GM12891 (cell line): ENCODE measurements at regions not wholly inside any gene's neighbourhood (a gene's known extent, or its start where the extent isn't known, plus 50 kb on each side); places are given as distances from the start of the nearest gene placed in this dataset.

Source experiments
- DNase-seq: peaks from one replicate; pipeline ENCODE4 v3.0.0; 2011; ENCODE audit warnings: low spot score; ENCODE audit not compliant: insufficient read length
- FAIRE-seq: peaks from 2 replicates; lab custom pipeline; 2011; peaks lifted over from hg19 to GRCh38; lab: Jason Lieb, UNC
- PAX5 ChIP-seq: IDR thresholded peaks from 2 replicates; pipeline ENCODE4 v1.6.1; 2011; ENCODE audit warnings: low read length, moderate library complexity, mild to moderate bottlenecking; ENCODE audit not compliant: insufficient read depth, severe bottlenecking
- POLR2A ChIP-seq: IDR thresholded peaks from 2 replicates; pipeline ENCODE4 v1.6.1; 2011; ENCODE audit warnings: low read depth, low read length, control low read depth
- POLR2AphosphoS5 ChIP-seq: IDR thresholded peaks from 2 replicates; pipeline ENCODE4 v1.6.1; 2011; ENCODE audit warnings: low read depth, low read length, control low read depth
- POU2F2 ChIP-seq: IDR thresholded peaks from 2 replicates; pipeline ENCODE4 v1.6.1; 2011; ENCODE audit warnings: low read depth, mild to moderate bottlenecking, control low read depth, low read length, moderate library complexity
- SPI1 ChIP-seq: IDR thresholded peaks from 2 replicates; pipeline ENCODE4 v1.6.1; 2011; ENCODE audit warnings: low read depth, low read length, control low read depth
- TAF1 ChIP-seq: IDR thresholded peaks from 2 replicates; pipeline ENCODE4 v1.6.1; 2011; ENCODE audit warnings: low read depth, low read length, control low read depth

DNA sequence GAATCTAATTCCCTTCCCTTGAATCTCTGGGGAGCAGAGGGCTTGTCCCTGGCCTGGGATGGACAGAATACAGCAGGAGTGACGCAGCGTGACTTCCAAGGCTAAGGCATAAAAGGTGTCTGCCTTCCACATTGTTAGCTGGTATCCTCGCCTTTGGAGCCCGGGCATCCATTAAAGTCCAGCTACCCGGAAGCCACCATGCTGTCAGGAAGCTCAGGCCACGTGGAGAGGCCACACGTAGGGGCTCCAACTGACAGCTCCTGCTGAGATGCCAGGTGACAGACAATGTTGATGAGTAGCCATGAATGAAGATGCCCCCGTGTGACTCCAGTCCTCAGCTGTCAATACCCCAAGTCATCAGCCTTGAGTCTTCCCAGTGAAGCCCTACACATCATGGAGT lies 99.9 kb downstream of the OAT start:
- no peak for FAIRE-seq
- TF ChIP-seq SPI1 (no peak), TAF1 (no peak), POLR2AphosphoS5 (no peak), POU2F2 (no peak), PAX5 (no peak), POLR2A (no peak)
- DNase-seq = no peak

GRCh38 chr10:124318076-124318475 lies 100.6 kb downstream of the OAT start:
- FAIRE-seq = no peak
- DNase-seq = no peak
- no peak for TF ChIP-seq POLR2A

DNA sequence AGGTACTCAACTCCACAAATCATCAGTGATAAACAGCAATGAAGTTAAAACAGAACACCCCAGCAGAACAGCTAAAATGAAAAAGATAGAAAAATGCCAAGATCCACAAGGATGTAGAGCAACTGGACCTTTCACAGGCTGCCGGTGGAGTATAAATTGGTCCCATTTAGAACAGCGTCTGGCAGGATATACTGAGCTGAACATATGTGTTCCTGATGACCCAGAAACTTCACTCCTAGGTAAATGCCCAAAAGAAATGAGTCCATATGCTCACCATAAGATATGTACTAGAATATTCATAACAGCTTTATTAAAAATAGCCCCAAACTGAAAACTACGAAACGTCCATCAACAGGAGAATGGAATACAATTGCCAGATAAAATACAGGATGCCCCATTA lies 102.4 kb downstream of the OAT start:
- DNase-seq (no peak), FAIRE-seq (no peak)
- TF ChIP-seq SPI1 (no peak), POU2F2 (no peak), POLR2AphosphoS5 (no peak), PAX5 (no peak), TAF1 (no peak), POLR2A (no peak)

DNA sequence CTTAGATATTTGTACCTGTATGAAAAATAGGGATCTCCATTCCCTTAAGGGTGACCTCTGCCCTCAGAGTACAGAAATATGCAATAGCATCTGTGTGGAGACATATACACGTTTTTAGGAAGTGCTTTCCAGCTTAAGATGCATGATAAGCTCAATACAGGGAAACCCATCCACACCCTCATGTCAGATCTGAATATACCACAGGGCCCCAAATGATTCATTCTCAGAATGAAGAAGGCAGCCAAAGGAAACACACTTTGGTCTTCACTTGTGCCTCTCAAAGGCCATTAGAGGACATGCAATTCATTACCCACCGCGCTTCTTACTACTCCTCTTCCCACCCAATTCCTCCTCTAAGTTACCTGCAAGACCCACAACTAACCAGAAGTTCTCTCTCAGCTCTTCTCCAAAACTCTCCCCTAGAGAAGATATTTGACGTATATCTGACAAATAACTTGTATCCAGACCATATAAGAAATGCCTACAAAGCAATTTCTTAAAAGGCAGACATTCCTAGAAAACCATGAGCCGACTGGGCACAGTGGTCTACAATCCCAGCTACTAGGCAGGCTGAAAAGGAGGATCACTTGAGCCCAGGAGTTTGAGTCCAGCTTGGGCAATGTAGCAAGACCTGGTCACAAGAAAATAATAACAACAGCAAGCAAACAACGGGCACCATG lies 103.0 kb downstream of the OAT start:
- TF ChIP-seq PAX5 = no peak
- FAIRE-seq = no peak
- no peak for DNase-seq

DNA sequence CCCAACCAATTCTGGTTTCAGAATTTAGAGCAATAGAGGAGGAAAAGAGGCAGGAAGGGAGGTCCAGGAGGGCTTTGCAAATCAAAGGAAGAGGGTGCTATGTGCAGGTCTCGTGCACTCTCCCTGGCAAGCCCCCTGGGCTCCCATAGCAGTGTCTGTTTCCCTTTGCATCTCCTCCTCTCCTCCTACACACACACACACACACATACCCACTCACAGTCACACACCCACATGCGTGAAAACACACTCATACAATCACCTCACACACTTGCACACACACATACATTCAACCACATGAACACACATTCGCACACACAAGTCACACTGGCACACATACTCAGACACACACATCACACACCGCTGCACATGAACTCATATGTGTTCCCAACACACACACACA lies 105.3 kb downstream of the OAT start:
- FAIRE-seq (peak; percentile 45), DNase-seq (no peak)
- TF ChIP-seq POLR2AphosphoS5 = no peak
- TF ChIP-seq POU2F2 = no peak
- TF ChIP-seq POLR2A = no peak
- TF ChIP-seq SPI1 = no peak
- TF ChIP-seq TAF1 = no peak
- TF ChIP-seq PAX5 = no peak

- DNase-seq (no peak), FAIRE-seq (no peak)
- TF ChIP-seq TAF1 (no peak), PAX5 (no peak), POLR2AphosphoS5 (no peak)
These were observed 109.9 kb downstream of the OAT start for GRCh38 chr10:124308811-124309210.

DNA sequence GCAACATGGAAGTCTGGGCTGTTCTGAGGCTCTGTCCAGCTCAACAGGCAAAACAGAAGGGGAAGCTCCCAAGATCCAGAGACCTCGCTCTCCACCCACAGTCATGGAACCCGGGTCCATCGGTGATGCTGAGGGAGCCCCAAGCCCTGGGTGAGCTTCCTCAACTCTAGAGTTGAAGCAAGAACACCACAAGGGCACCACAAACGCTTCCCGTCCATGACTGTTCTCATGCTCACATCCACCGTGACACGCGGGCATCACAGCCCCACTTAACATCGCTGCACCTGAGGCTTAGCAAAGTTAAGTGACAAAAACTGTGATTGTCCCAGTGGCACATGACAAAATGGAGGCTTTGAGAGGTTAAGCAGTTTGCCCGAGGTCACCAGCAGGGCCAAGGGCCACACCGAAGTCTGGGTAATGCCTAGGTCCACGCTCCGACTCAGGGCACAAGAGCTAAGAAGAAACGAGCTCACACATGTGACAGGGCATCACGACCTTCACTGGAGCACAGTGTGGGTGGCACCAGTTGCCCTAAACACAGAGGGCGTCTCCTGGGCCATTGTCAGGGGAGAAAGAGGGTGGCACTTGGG lies 110.6 kb downstream of the OAT start:
- TF ChIP-seq POLR2AphosphoS5 = no peak
- no peak for TF ChIP-seq PAX5
- TF ChIP-seq POU2F2 = no peak
- TF ChIP-seq POLR2A = no peak
- no peak for TF ChIP-seq SPI1
- TF ChIP-seq TAF1 = no peak
- DNase-seq = no peak
- no peak for FAIRE-seq

DNA sequence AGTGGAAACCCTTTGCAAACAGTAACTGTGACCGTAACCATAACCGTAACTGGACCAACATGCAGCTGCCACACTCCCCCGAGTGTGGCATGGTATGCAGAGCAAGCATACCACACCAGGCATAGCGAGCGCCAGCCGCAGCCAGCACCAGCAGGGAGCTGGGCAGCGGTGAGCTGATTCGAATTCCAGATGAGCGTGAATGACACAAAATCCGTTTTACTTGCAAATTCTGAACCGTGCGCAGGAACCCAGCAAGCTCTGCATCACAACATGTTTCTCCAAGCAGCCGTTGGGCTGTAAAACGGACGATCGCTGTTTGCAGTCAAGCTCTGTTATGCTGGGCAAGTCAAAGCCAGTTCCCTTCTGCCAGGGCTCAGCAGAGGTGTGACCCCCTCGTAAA lies 111.1 kb downstream of the OAT start:
- TF ChIP-seq POLR2A (no peak), POU2F2 (no peak), TAF1 (no peak), PAX5 (no peak), SPI1 (no peak), POLR2AphosphoS5 (no peak)
- no peak for DNase-seq
- no peak for FAIRE-seq

- DNase-seq (no peak), FAIRE-seq (no peak)
- TF ChIP-seq SPI1 (no peak), POU2F2 (no peak), POLR2AphosphoS5 (no peak), TAF1 (no peak), PAX5 (no peak), POLR2A (no peak)
These were observed 111.8 kb downstream of the OAT start for GRCh38 chr10:124306922-124307371.

DNA sequence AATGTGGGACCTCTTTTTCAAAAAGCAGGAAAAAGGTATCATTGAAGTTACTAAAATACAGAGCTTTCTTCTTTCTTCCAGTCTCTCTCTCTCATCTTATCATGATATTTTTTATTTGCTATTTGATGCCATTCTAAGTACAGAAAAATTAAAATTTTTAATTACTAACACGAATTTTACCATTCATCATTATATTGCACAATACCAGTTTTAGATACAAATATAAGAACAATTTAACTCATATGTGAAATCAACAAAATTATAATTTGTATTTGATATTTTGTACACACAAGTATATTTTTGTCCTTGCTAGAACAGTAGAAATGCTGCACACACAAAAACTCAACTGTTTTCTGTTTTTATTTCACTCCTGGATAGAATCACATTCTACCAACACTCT lies 112.2 kb downstream of the OAT start:
- no peak for DNase-seq
- no peak for FAIRE-seq
- no peak for TF ChIP-seq POLR2AphosphoS5
- TF ChIP-seq TAF1 = no peak

DNA sequence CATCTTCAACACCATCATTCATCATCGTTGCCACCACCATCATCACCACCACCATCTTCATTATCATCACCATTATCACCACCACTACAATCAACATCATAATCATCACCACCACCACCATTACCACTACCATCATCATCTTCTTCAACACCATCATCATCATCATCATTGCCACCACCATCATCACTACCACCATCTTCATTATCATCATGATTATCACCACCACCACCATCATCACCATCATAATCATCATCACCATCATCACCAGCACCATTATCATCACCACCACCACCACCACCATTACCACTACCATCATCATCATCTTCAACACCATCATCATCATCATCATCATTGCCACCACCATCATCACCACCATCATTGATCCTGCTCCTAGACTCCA lies 112.7 kb downstream of the OAT start:
- DNase-seq = no peak
- TF ChIP-seq SPI1 (no peak), TAF1 (no peak), PAX5 (no peak), POLR2A (no peak), POU2F2 (no peak), POLR2AphosphoS5 (no peak)
- FAIRE-seq = peak; percentile 70

GRCh38 chr10:124305131-124305530 lies 113.6 kb downstream of the OAT start:
- DNase-seq = no peak
- FAIRE-seq = no peak
- TF ChIP-seq POLR2A (no peak), POU2F2 (no peak), TAF1 (no peak), PAX5 (no peak), POLR2AphosphoS5 (no peak), SPI1 (no peak)
